Retinal pigment epithelial cell (primary cell): ENCODE measurements at regions not wholly inside any gene's neighbourhood (a gene's known extent, or its start where the extent isn't known, plus 50 kb on each side); places are given as distances from the start of the nearest gene placed in this dataset.
A peak's percentile ranks its signal among the peaks of the same experiment; 100 is the strongest.

ENCODE experiments used
- DNase-seq: peaks from one replicate; pipeline ENCODE4 v3.0.0-alpha.2; 2010; ENCODE audit warnings: low read depth
- H3K4me3 ChIP-seq: 2 replicates; pipeline ENCODE4 v1.5.1; 2011; ENCODE audit warnings: mild to moderate bottlenecking, low read length, control low read depth, moderate library complexity
- TF ChIP-seq, protein P1 (sequence below): conservative IDR thresholded peaks from 2 replicates; pipeline ENCODE4 v1.5.1; 2011; ENCODE audit warnings: low read depth, low read length, control low read depth, inconsistent platforms

DNA sequence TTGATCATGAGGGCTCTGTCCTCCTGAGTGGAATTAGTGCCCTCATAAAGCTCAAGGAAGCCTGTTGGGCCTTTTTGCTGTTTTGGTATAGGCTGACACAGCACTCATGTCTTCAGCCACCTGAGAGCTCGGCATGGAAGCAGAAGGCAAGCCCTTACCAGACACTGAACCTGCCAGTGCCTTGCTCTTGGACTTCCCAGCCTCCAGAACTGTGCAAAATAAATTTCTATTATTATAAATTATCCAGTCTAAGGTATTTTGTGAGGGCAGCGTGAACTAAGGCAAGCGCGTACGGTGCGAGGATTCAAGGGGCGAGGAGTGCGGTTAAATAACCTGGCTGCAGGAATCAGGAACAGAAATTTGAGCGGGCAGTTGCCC, 281.5 kb upstream of the LYZL1 start:
- TF ChIP-seq, protein P1, sequence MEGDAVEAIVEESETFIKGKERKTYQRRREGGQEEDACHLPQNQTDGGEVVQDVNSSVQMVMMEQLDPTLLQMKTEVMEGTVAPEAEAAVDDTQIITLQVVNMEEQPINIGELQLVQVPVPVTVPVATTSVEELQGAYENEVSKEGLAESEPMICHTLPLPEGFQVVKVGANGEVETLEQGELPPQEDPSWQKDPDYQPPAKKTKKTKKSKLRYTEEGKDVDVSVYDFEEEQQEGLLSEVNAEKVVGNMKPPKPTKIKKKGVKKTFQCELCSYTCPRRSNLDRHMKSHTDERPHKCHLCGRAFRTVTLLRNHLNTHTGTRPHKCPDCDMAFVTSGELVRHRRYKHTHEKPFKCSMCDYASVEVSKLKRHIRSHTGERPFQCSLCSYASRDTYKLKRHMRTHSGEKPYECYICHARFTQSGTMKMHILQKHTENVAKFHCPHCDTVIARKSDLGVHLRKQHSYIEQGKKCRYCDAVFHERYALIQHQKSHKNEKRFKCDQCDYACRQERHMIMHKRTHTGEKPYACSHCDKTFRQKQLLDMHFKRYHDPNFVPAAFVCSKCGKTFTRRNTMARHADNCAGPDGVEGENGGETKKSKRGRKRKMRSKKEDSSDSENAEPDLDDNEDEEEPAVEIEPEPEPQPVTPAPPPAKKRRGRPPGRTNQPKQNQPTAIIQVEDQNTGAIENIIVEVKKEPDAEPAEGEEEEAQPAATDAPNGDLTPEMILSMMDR, result no peak
- H3K4me3 ChIP-seq, result no peak overlapping the region
- DNase-seq, result no peak

DNA sequence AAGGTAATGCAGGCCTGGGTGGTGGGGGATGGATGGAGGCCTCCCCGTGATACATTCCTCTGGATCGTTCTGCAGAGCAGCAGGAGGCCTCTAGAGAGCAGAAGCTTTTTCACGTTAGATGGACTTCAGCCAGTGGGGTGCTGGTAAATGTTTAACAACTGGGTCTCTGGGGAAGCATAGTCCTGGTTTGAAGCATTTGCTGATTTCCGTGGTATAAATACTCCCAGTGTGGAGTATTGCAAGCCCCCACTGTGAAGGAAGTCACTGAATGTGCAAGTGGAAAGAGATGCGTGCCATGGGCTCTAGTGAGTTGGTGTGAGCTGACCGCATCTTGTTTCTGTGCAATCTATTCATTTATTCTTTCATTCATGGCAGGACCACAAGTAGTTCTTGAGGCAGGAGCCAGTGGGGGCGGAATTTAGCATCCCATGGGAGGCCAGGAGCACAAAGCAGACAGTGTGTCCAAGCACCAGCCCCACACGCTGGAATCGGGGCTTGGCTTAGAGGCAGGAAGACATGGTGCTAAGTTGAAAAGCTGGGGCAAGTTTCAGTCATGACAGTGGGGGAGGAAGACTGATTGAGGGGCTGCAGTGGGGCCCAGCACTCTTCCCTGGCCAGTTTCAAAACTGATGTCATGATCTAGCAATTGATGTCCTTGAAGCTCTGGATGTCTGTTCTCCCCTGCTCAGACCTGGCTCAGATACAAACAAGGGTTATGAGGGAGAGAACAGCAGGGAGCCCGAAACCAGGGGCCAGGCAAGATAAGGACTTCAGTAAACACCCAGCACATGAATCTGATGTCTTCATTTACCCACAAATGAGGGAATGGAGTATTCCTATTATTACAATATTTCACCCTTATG, 280.9 kb upstream of the LYZL1 start:
- no peak overlapping the region for H3K4me3 ChIP-seq
- TF ChIP-seq, protein P1, result no peak
- no peak for DNase-seq

GRCh38 chr10:29009464-29009863, 279.4 kb upstream of the LYZL1 start:
- H3K4me3 ChIP-seq, result no peak overlapping the region
- no peak for DNase-seq
- TF ChIP-seq, protein P1, result no peak

DNA sequence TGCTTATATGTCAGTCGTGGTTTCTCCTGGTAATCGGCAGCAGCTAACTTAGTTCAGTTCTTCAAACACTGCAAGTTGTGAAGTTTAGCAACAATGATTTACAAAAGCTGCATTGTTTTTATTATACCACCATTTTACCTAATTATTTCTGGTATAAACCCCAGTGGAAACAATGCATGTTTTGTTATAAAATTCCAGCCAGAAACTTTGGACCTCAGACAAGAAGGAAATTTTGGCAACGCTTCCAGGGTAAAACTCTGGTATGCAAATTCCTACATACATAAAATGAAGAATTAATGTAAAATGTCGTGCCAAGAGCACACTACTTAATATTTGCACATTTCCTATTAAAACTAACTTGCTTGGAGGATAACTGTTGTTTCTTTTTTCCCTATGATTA, 277.4 kb upstream of the LYZL1 start:
- no peak overlapping the region for H3K4me3 ChIP-seq
- TF ChIP-seq, protein P1, result no peak
- peak; percentile 66 for DNase-seq

- H3K4me3 ChIP-seq, result no peak overlapping the region
- DNase-seq, result no peak
- TF ChIP-seq, protein P1, result no peak
These were observed 275.8 kb upstream of the LYZL1 start for GRCh38 chr10:29012926-29013554.

DNA sequence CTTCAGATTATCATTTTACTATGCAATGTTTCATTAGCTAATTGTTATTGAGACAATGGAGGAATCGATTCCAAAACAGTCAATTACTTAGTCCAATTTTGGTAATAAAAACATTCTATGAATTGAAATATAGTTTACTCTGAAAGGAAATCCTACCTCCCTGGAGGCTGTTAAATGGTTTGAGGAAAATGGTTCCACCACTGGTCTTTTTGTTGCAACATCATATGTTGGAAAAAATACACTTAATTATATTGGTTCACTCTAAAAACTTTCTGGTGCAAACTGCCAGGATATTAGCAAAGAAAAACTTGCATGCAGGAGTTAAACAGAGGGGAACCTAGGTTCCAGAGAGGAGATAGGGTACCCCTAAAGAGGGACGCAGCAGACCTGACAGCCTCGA, 267.3 kb upstream of the LYZL1 start:
- TF ChIP-seq, protein P1, result no peak
- H3K4me3 ChIP-seq, result no peak overlapping the region
- DNase-seq, result no peak

DNA sequence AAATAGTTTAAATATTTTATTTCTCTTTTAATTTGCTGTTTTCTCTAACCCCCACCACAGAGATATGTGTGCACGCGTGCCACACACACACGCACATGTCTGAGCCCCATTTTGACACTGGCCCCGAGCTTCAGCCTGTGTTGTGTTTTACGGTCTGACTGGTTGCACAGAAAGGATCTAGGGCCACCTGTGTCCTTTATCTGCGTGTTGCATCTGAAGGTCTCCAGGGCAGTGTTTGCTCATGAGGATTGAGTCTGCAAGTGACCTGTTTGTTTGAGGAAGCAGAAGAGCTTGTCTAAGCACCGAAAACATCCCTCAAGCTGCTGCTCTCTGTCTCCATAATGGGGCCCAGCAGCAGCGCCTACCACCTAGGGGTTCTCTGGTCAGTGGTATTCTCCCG, 266.4 kb upstream of the LYZL1 start:
- DNase-seq, result no peak
- TF ChIP-seq, protein P1, result no peak
- no peak overlapping the region for H3K4me3 ChIP-seq
